Natural killer cell (primary cell): ENCODE measurements at regions not wholly inside any gene's neighbourhood (a gene's known extent, or its start where the extent isn't known, plus 50 kb on each side); places are given as distances from the start of the nearest gene placed in this dataset.

ENCODE experiments used
- ATAC-seq, 3 donors: fragments of 150-1000 bp in 2 of 3; fragments of 200-7000 bp in 1 of 3; cut with Tn5 transposase; 1 replicate in 1 of 3; 2 replicates in 2 of 3; pipeline ENCODE4 v1.10.0; 2021; ENCODE audit warnings: mild to moderate bottlenecking in 2 of 3, moderate library complexity in 2 of 3
- DNase-seq, 2 donors: peaks; one replicate each; pipeline versions ENCODE4 v3.0.0 to v3.0.0-alpha.2; 2013 to 2021; ENCODE audit warnings: mixed read lengths in 1 of 2
- H3K27ac ChIP-seq: one replicate; pipeline ENCODE4 v1.5.1; 2013; ENCODE audit warnings: mild to moderate bottlenecking, low read length
- H3K27me3 ChIP-seq: one replicate; pipeline ENCODE4 v1.6.1; 2013; ENCODE audit warnings: low read length; ENCODE audit not compliant: control insufficient read depth, insufficient read depth
- H3K36me3 ChIP-seq: one replicate; pipeline ENCODE4 v1.6.1; 2013; ENCODE audit warnings: low read length; ENCODE audit not compliant: control insufficient read depth, insufficient read depth
- H3K4me1 ChIP-seq: one replicate; pipeline ENCODE4 v1.6.1; 2013; ENCODE audit warnings: low read length; ENCODE audit not compliant: control insufficient read depth, insufficient read depth
- H3K4me3 ChIP-seq: one replicate; pipeline ENCODE4 v1.5.1; 2013; ENCODE audit warnings: low read length
- H3K9me3 ChIP-seq: one replicate; pipeline ENCODE4 v1.6.1; 2013; ENCODE audit warnings: low read length; ENCODE audit not compliant: control insufficient read depth, insufficient read depth
- H3K27ac Mint-ChIP-seq, 2 donors: one replicate each; pipeline ENCODE4 v1.8.0; 2022; ENCODE audit warnings: mild to moderate bottlenecking in 2 of 2, mixed read lengths in 2 of 2, moderate library complexity in 1 of 2
- H3K27me3 Mint-ChIP-seq, 2 donors: one replicate each; pipeline ENCODE4 v1.8.0; 2022; ENCODE audit warnings: low read depth in 2 of 2, mixed read lengths in 2 of 2
- H3K36me3 Mint-ChIP-seq: one replicate; pipeline ENCODE4 v1.8.0; 2022; ENCODE audit warnings: mixed read lengths
- H3K4me1 Mint-ChIP-seq, 2 donors: one replicate each; pipeline ENCODE4 v1.8.0; 2022; ENCODE audit warnings: mixed read lengths in 2 of 2
- H3K4me3 Mint-ChIP-seq: one replicate; pipeline ENCODE4 v1.8.0; 2022; ENCODE audit warnings: mild to moderate bottlenecking, moderate library complexity, mixed read lengths
- H3K9me3 Mint-ChIP-seq, 2 donors: one replicate each; pipeline ENCODE4 v1.8.0; 2022; ENCODE audit warnings: mixed read lengths in 2 of 2
- WGBS: methylation state at CpG from one replicate; pipeline ENCODE4 v1.1.7; 2013; ENCODE audit warnings: missing lambda C conversion rate; ENCODE audit not compliant: insufficient coverage; 5-methylcytosine and 5-hydroxymethylcytosine counted together
- intact Hi-C: fragments of 100-400 bp; cut with micrococcal nuclease; formaldehyde crosslinking; loops from one replicate; pipeline ENCODE4 v1.14.2; 2022
- TF ChIP-seq, protein P1 (sequence below): fragments of 200-600 bp; IDR thresholded peaks from one replicate; pipeline ENCODE4 v1.8.0; 2022; ENCODE audit warnings: antibody characterized with exemption

DNA sequence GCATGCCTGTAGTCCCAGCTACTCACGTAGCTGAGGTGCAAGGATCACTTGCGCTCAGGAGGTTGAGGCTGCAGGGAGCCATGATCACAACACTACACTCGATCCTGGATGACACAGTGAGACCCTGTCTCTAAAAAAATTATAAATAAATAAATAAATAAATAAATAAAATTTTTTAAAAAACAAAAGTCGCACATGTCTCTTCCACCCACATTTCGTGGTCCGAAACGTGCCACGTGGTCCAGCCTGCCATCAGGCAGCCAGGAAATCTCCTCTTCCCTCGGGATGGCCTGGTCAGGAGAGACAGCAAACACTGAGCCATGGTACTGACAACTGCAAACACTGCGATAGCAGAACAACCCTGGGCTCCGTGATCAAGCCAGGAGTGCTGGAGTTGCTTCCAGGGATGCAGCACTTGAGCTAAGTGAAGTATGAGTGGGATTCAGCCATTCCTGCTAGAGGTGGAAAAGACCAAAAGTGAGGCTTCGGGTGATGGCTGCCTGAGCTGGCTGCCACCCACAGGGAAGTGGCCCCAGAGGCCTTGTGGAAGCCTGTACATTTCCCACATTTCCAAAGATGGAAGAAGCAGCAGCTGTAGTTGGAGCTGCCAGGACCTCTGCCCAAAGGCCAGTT lies 193.1 kb downstream of the SMAD2 start:
- peaks cover 42 to 62% of the 10 kb centered on the region in 2 donors for H3K27me3 Mint-ChIP-seq
- DNase-seq: no peak
- no peaks in the 10 kb centered on the region for H3K36me3 ChIP-seq
- no peaks in the 10 kb centered on the region for H3K36me3 Mint-ChIP-seq
- WGBS: 92% methylated on average over 11 of the region's 12 CpGs
- no peaks in the 10 kb centered on the region for H3K4me1 ChIP-seq
- TF ChIP-seq, protein P1, sequence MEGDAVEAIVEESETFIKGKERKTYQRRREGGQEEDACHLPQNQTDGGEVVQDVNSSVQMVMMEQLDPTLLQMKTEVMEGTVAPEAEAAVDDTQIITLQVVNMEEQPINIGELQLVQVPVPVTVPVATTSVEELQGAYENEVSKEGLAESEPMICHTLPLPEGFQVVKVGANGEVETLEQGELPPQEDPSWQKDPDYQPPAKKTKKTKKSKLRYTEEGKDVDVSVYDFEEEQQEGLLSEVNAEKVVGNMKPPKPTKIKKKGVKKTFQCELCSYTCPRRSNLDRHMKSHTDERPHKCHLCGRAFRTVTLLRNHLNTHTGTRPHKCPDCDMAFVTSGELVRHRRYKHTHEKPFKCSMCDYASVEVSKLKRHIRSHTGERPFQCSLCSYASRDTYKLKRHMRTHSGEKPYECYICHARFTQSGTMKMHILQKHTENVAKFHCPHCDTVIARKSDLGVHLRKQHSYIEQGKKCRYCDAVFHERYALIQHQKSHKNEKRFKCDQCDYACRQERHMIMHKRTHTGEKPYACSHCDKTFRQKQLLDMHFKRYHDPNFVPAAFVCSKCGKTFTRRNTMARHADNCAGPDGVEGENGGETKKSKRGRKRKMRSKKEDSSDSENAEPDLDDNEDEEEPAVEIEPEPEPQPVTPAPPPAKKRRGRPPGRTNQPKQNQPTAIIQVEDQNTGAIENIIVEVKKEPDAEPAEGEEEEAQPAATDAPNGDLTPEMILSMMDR: no peak
- H3K4me3 ChIP-seq: no peak overlapping the region
- ATAC-seq: no peak
- H3K4me3 Mint-ChIP-seq: no peak overlapping the region
- H3K9me3 Mint-ChIP-seq: peaks cover 0 to 4% of the 10 kb centered on the region in 2 donors
- H3K27me3 ChIP-seq: no peaks in the 10 kb centered on the region
- H3K27ac Mint-ChIP-seq: no peak overlapping the region
- intact Hi-C loops: no loop called here
- H3K4me1 Mint-ChIP-seq: no peaks in the 10 kb centered on the region
- no peaks in the 10 kb centered on the region for H3K9me3 ChIP-seq
- no peak overlapping the region for H3K27ac ChIP-seq

DNA sequence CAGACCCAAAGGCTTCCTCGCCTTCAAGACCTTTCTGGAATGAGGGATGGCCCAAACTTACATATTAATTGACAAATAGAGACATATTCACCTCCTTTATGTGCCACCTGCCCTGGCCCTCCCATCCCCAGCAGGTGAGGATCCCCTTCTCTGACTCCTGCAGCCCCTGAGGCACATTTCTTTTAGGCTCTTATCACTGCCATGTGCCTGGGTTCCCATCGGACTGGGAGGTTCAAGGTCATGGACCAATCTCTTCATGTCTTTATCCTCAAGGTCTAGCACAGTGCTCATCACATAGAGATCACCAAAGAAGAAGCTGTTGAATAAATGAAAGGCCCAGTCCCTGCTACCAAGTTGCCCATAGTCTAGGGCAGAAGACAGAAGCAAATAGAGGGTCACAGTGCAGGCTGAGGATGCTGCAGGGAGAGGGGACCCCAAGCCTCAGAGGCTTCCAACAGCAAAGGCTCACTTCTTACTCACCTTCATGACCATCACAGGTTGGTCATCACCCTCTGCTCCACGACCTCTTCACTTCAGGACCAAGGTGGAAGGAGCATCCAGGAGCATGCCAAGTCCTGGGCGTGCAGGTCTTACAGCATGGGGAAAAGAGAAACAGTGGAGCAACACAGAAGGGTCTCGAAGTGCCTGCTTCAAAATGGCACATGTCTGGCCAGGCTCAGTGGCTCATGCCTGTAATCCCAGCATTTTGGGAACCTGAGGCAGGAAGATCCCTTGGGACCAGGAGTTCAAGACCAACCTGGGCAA lies 193.9 kb downstream of the SMAD2 start:
- DNase-seq: no peak
- intact Hi-C loops: no loop called here
- H3K27me3 ChIP-seq: no peaks in the 10 kb centered on the region
- no peak overlapping the region for H3K4me3 Mint-ChIP-seq
- no peaks in the 10 kb centered on the region for H3K4me1 ChIP-seq
- H3K9me3 Mint-ChIP-seq: peaks cover 0 to 4% of the 10 kb centered on the region in 2 donors
- no peaks in the 10 kb centered on the region for H3K9me3 ChIP-seq
- no peak overlapping the region for H3K27ac ChIP-seq
- no peaks in the 10 kb centered on the region for H3K36me3 ChIP-seq
- no peak for ATAC-seq
- no peaks in the 10 kb centered on the region for H3K4me1 Mint-ChIP-seq
- TF ChIP-seq, protein P1: no peak
- no peak overlapping the region for H3K27ac Mint-ChIP-seq
- WGBS: 73% methylated on average over 5 of the region's 5 CpGs
- H3K4me3 ChIP-seq: no peak overlapping the region
- H3K27me3 Mint-ChIP-seq: peaks cover 36 to 55% of the 10 kb centered on the region in 2 donors
- H3K36me3 Mint-ChIP-seq: no peaks in the 10 kb centered on the region

DNA sequence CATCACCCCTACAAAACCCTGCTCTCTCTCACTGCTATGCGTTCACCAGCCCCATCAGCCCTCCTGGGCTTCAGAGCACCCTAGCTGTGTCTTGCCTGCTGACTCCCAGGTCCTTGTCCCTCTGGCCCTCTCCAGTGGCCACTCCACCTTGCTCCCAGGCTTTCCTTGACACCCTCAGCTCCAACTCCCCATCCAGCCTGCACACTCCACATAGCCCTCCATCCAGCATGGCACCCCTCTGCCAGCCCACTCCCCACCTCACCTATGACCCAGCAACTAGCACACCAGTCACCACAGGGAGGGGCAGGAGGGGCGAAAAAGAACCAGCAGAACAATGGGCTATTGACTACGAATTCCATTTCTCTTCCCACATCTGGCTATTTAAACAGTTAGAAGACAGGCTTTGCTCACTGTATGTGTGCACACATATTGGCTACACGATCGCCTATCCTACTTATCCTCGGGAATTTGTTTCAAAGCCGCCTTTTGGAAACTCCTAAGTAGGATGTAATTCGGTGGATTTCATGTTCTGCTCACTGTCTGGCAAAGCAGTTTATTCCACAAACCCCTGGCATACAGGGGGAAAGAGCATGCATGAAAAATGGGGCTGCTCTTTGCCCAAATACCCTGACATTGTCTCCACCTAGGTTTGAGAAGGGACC lies 195.3 kb downstream of the SMAD2 start:
- Mint-ChIP-seq H3K4me3 (no peak overlapping the region), H3K4me1 (no peaks in the 10 kb centered on the region), H3K27me3 (peaks cover 32 to 57% of the 10 kb centered on the region in 2 donors), H3K27ac (no peak overlapping the region), H3K9me3 (peaks cover 0 to 4% of the 10 kb centered on the region in 2 donors), H3K36me3 (no peaks in the 10 kb centered on the region)
- 76% methylated on average over 8 of the region's 8 CpGs for WGBS
- ATAC-seq: no peak
- no peaks in the 10 kb centered on the region for H3K27me3 ChIP-seq
- no peaks in the 10 kb centered on the region for H3K4me1 ChIP-seq
- H3K36me3 ChIP-seq: no peaks in the 10 kb centered on the region
- TF ChIP-seq, protein P1: no peak
- no peak for DNase-seq
- intact Hi-C loops: no loop called here
- H3K27ac ChIP-seq: no peak overlapping the region
- no peak overlapping the region for H3K4me3 ChIP-seq
- H3K9me3 ChIP-seq: no peaks in the 10 kb centered on the region
